GM18511 (cell line): ENCODE measurements at regions not wholly inside any gene's neighbourhood (a gene's known extent, or its start where the extent isn't known, plus 50 kb on each side); places are given as distances from the start of the nearest gene placed in this dataset.
"Not testable (repeated sequence)": the region's sequence is repeated elsewhere in the genome, so short reads cannot be mapped to it uniquely, and the experiment has no call there.

Source experiments
- ATAC-seq: cut with Tn5 transposase; IDR thresholded peaks from one replicate; pipeline ENCODE4 v1.9.1; 2021; ENCODE audit warnings: mild to moderate bottlenecking, moderate library complexity; ENCODE audit not compliant: unreplicated experiment

- no peak for ATAC-seq
These were observed 643.4 kb downstream of the ACTR3B start for GRCh38 chr7:153402721-153403541.

- ATAC-seq: no peak
These were observed 644.6 kb downstream of the ACTR3B start for GRCh38 chr7:153404124-153404523.

- ATAC-seq: no peak
These were observed 645.3 kb downstream of the ACTR3B start for GRCh38 chr7:153404781-153405279.

GRCh38 chr7:153405704-153406485, 646.3 kb upstream of the DPP6 start:
- ATAC-seq: no peak

- ATAC-seq: no peak
These were observed 645.7 kb upstream of the DPP6 start for GRCh38 chr7:153406486-153406872.

GRCh38 chr7:153407291-153408046, 644.7 kb upstream of the DPP6 start:
- ATAC-seq: no peak

GRCh38 chr7:153408360-153409335, 643.5 kb upstream of the DPP6 start:
- no peak for ATAC-seq

- not testable (repeated sequence) for ATAC-seq
These were observed 642.4 kb upstream of the DPP6 start for GRCh38 chr7:153409567-153410342.

GRCh38 chr7:153410997-153411642, 641.1 kb upstream of the DPP6 start:
- not testable (repeated sequence) for ATAC-seq

- not testable (repeated sequence) for ATAC-seq
These were observed 639.9 kb upstream of the DPP6 start for GRCh38 chr7:153412114-153412823.

- not testable (repeated sequence) for ATAC-seq
These were observed 639.4 kb upstream of the DPP6 start for GRCh38 chr7:153412824-153413198.

GRCh38 chr7:153413199-153413539, 639.0 kb upstream of the DPP6 start:
- no peak for ATAC-seq

GRCh38 chr7:153413540-153414287, 638.5 kb upstream of the DPP6 start:
- no peak for ATAC-seq

- ATAC-seq: no peak
These were observed 637.9 kb upstream of the DPP6 start for GRCh38 chr7:153414288-153414629.

GRCh38 chr7:153415632-153416031, 636.6 kb upstream of the DPP6 start:
- ATAC-seq: no peak

GRCh38 chr7:153422291-153423209, 629.6 kb upstream of the DPP6 start:
- ATAC-seq: no peak

GRCh38 chr7:153423210-153423590, 629.0 kb upstream of the DPP6 start:
- no peak for ATAC-seq
